H1 (cell line): ENCODE measurements at regions not wholly inside any gene's neighbourhood (a gene's known extent, or its start where the extent isn't known, plus 50 kb on each side); places are given as distances from the start of the nearest gene placed in this dataset.

Source experiments
- CTCF ChIA-PET: fragments of 300-600 bp; sonication (Branson Sonifier 250); formaldehyde crosslinking; loops from one replicate; lab custom pipeline; 2021; ENCODE audit not compliant: partially characterized antibody; lab: Charles Lee
- POLR2A ChIA-PET: fragments of 300-600 bp; sonication (Branson Sonifier 250); formaldehyde crosslinking; loops from one replicate; lab custom pipeline; 2021; ENCODE audit warnings: inconsistent platforms; ENCODE audit not compliant: partially characterized antibody; lab: Charles Lee
- DNase-seq, 2 experiments: peaks; one replicate each; pipeline versions ENCODE4 v3.0.0 to v3.0.0-alpha.2; 2010 to 2022; ENCODE audit warnings: low spot score in 2 of 2, low read depth in 1 of 2, mixed read lengths in 1 of 2
- FAIRE-seq: peaks from 2 replicates; lab custom pipeline; 2011; peaks lifted over from hg19 to GRCh38; lab: Jason Lieb, UNC
- H2AFZ ChIP-seq: 2 replicates; pipeline ENCODE4 v1.8.1; 2012; ENCODE audit warnings: low read length, inconsistent platforms
- H2AK5ac ChIP-seq: 2 replicates; pipeline ENCODE4 v1.6.1; 2013; ENCODE audit warnings: low read depth, low read length
- H2BK120ac ChIP-seq: replicated peaks from 2 replicates; pipeline ENCODE3; 2013; ENCODE audit warnings: low read depth, low read length, inconsistent platforms
- H2BK12ac ChIP-seq: 2 replicates; pipeline ENCODE4 v1.6.1; 2013; ENCODE audit warnings: low read depth, low read length
- H2BK15ac ChIP-seq: 2 replicates; pipeline ENCODE4 v1.6.1; 2013; ENCODE audit warnings: low read length
- H2BK20ac ChIP-seq: 2 replicates; pipeline ENCODE4 v1.6.1; 2013; ENCODE audit warnings: low read length
- H2BK5ac ChIP-seq: 2 replicates; pipeline ENCODE4 v1.6.1; 2013; ENCODE audit warnings: low read depth, low read length
- H3K14ac ChIP-seq: 2 replicates; pipeline ENCODE4 v1.6.1; 2013; ENCODE audit warnings: inconsistent platforms; ENCODE audit not compliant: insufficient read length
- H3K18ac ChIP-seq: 2 replicates; pipeline ENCODE4 v1.6.1; 2013; ENCODE audit warnings: low read length; ENCODE audit errors: extremely low read depth
- H3K23ac ChIP-seq: 2 replicates; pipeline ENCODE4 v1.6.1; 2013; ENCODE audit warnings: inconsistent platforms; ENCODE audit not compliant: insufficient read length
- H3K23me2 ChIP-seq: 2 replicates; pipeline ENCODE4 v1.6.1; 2013; ENCODE audit warnings: low read depth, low read length
- H3K27ac ChIP-seq: 2 replicates; pipeline ENCODE4 v1.6.1; 2011; ENCODE audit warnings: low read depth, low read length, inconsistent platforms
- H3K27me3 ChIP-seq, 4 experiments: replicated peaks in 1 of 4; 1 replicate in 1 of 4; 2 replicates in 3 of 4; pipeline versions ENCODE4 v1.6.1 to v1.8.1; 2011 to 2013; ENCODE audit warnings: low read length in 3 of 4, mild to moderate bottlenecking in 3 of 4, inconsistent platforms in 2 of 4, mixed read lengths in 2 of 4, moderate library complexity in 1 of 4; ENCODE audit not compliant: control insufficient read depth in 3 of 4, insufficient read depth in 3 of 4; ENCODE audit errors: extremely low read depth in 1 of 4
- H3K36me3 ChIP-seq, 4 experiments: 2 replicates each; pipeline versions ENCODE4 v1.6.1 to v1.8.1; 2011 to 2013; ENCODE audit warnings: mild to moderate bottlenecking in 4 of 4, low read length in 3 of 4, moderate library complexity in 2 of 4, control low read depth in 1 of 4, inconsistent platforms in 1 of 4; ENCODE audit not compliant: insufficient read depth in 4 of 4, control insufficient read depth in 2 of 4
- H3K4ac ChIP-seq: replicated peaks from 2 replicates; pipeline ENCODE3; 2013; ENCODE audit warnings: low read length, low read depth, mixed read lengths, inconsistent platforms; ENCODE audit not compliant: insufficient read length
- H3K4me1 ChIP-seq, 4 experiments: replicated peaks in 1 of 4; 1 replicate in 1 of 4; 2 replicates in 3 of 4; pipeline versions ENCODE4 v1.6.1 to v1.8.1; 2011 to 2013; ENCODE audit warnings: low read length in 3 of 4, inconsistent platforms in 2 of 4, mixed read lengths in 1 of 4; ENCODE audit not compliant: insufficient read depth in 4 of 4, control insufficient read depth in 3 of 4
- H3K4me2 ChIP-seq, 2 experiments: 2 replicates each; pipeline versions ENCODE4 v1.6.1 to v1.8.1; 2011 to 2013; ENCODE audit warnings: low read depth in 2 of 2, low read length in 2 of 2, control low read depth in 1 of 2, inconsistent platforms in 1 of 2, mild to moderate bottlenecking in 1 of 2; ENCODE audit not compliant: insufficient read depth in 1 of 2
- H3K4me3 ChIP-seq, 4 experiments: fragments of 200-600, 300-600 bp in 1 of 4; sonication (generic), shearing (Covaris generic), sonication (Bioruptor Twin) in 1 of 4; 2 replicates each; pipeline versions ENCODE4 v1.5.1 to v1.8.1; 2011 to 2016; ENCODE audit warnings: low read length in 4 of 4, low read depth in 3 of 4, control low read depth in 2 of 4, inconsistent platforms in 2 of 4, mild to moderate bottlenecking in 2 of 4, mixed read lengths in 1 of 4, moderate library complexity in 1 of 4; ENCODE audit not compliant: insufficient read depth in 2 of 4; ENCODE audit errors: extremely low read depth in 1 of 4
- H3K56ac ChIP-seq: replicated peaks from 2 replicates; pipeline ENCODE3; 2013; ENCODE audit warnings: low read depth, mild to moderate bottlenecking, mixed read lengths, low read length, inconsistent platforms; ENCODE audit not compliant: insufficient read length
- H3K79me1 ChIP-seq: 2 replicates; pipeline ENCODE4 v1.6.1; 2013; ENCODE audit warnings: low read depth, low read length, control low read depth
- H3K79me2 ChIP-seq, 2 experiments: 2 replicates each; pipeline versions ENCODE4 v1.6.1 to v1.8.1; 2012 to 2013; ENCODE audit warnings: low read length in 2 of 2, mild to moderate bottlenecking in 2 of 2, inconsistent platforms in 1 of 2; ENCODE audit not compliant: insufficient read depth in 2 of 2, control insufficient read depth in 1 of 2
- H3K9ac ChIP-seq, 4 experiments: replicated peaks in 1 of 4; 1 replicate in 1 of 4; 2 replicates in 3 of 4; pipeline versions ENCODE4 v1.6.1 to v1.8.1; 2011 to 2013; ENCODE audit warnings: low read depth in 3 of 4, low read length in 3 of 4, control low read depth in 2 of 4, mild to moderate bottlenecking in 2 of 4, moderate library complexity in 2 of 4, inconsistent platforms in 1 of 4; ENCODE audit errors: extremely low read depth in 1 of 4
- H3K9me3 ChIP-seq, 2 experiments: 2 replicates each; pipeline versions ENCODE4 v1.6.1 to v1.8.1; 2012 to 2013; ENCODE audit warnings: mild to moderate bottlenecking in 2 of 2, moderate library complexity in 2 of 2, control low read depth in 1 of 2, inconsistent platforms in 1 of 2, low read depth in 1 of 2, low read length in 1 of 2, mixed read lengths in 1 of 2; ENCODE audit not compliant: insufficient read depth in 2 of 2
- H4K20me1 ChIP-seq, 2 experiments: replicated peaks in 1 of 2; 2 replicates each; pipeline versions ENCODE3 to v1.8.1; 2011 to 2013; ENCODE audit warnings: inconsistent platforms in 2 of 2, low read length in 2 of 2, mild to moderate bottlenecking in 1 of 2; ENCODE audit not compliant: insufficient read depth in 2 of 2, control insufficient read depth in 1 of 2
- H4K5ac ChIP-seq: 2 replicates; pipeline ENCODE4 v1.6.1; 2013; ENCODE audit warnings: low read length, low read depth, mixed read lengths, inconsistent platforms; ENCODE audit not compliant: insufficient read length
- H4K8ac ChIP-seq: 2 replicates; pipeline ENCODE4 v1.8.0; 2013; ENCODE audit warnings: mild to moderate bottlenecking, moderate library complexity, low read length, inconsistent platforms; ENCODE audit not compliant: insufficient read depth; ENCODE audit errors: extremely low read depth
- H4K91ac ChIP-seq: replicated peaks from 2 replicates; pipeline ENCODE3; 2013; ENCODE audit warnings: low read length, mixed read lengths, inconsistent platforms; ENCODE audit not compliant: insufficient read length
- BCL11A ChIP-seq, 2 experiments: IDR thresholded peaks; one replicate each; pipeline ENCODE4 v1.6.1; 2011; ENCODE audit warnings: low read depth in 2 of 2, low read length in 2 of 2, mild to moderate bottlenecking in 2 of 2
- CBX5 ChIP-seq: fragments of 300-800, 300-1000 bp; sonication (generic); IDR thresholded peaks from 2 replicates; pipeline ENCODE4 v1.7.1; 2016; ENCODE audit warnings: antibody characterized with exemption, low read length, low read depth
- CHD1 ChIP-seq: IDR thresholded peaks from 2 replicates; pipeline ENCODE4 v1.6.1; 2012; ENCODE audit warnings: low read depth, low read length, improper control_type of control experiment
- CREB1 ChIP-seq: IDR thresholded peaks from 2 replicates; pipeline ENCODE4 v1.6.1; 2012; ENCODE audit warnings: inconsistent platforms
- JUN ChIP-seq: IDR thresholded peaks from 2 replicates; pipeline ENCODE4 v1.6.1; 2011; ENCODE audit warnings: low read depth, mild to moderate bottlenecking, improper control_type of control experiment, low read length
- NANOG ChIP-seq: IDR thresholded peaks from 2 replicates; pipeline ENCODE4 v1.6.1; 2011; ENCODE audit warnings: low read length, low read depth, mild to moderate bottlenecking, inconsistent platforms; ENCODE audit not compliant: insufficient read depth, poor library complexity, severe bottlenecking
- RAD21 ChIP-seq, 2 experiments: IDR thresholded peaks in 1 of 2; conservative IDR thresholded peaks in 1 of 2; 2 replicates each; pipeline ENCODE4 v1.6.1; 2011; ENCODE audit warnings: low read depth in 2 of 2, low read length in 2 of 2, improper control_type of control experiment in 1 of 2, inconsistent platforms in 1 of 2, mild to moderate bottlenecking in 1 of 2, moderate library complexity in 1 of 2
- TCF12 ChIP-seq: IDR thresholded peaks from 2 replicates; pipeline ENCODE4 v1.6.1; 2011; ENCODE audit warnings: low read depth, mild to moderate bottlenecking, low read length
- WGBS, 2 experiments: shearing (Covaris generic) in 1 of 2; methylation state at CpG; one replicate each; pipeline versions ENCODE4 v1.1.6 to v1.1.7; 2013 to 2015; ENCODE audit warnings: low lambda C conversion rate in 2 of 2, mixed read lengths in 2 of 2, inconsistent platforms in 1 of 2, low coverage in 1 of 2, missing lambda C conversion rate in 1 of 2; ENCODE audit not compliant: insufficient replicate concordance in 2 of 2, insufficient coverage in 1 of 2, insufficient read length in 1 of 2; ENCODE audit errors: extremely low coverage in 1 of 2, missing lambda C conversion rate in 1 of 2; 5-methylcytosine and 5-hydroxymethylcytosine counted together
- TF ChIP-seq, protein P1 (sequence below), 3 experiments: IDR thresholded peaks; 1 replicate in 2 of 3; 2 replicates in 1 of 3; pipeline versions ENCODE4 v1.5.1 to v1.6.1; 2011; ENCODE audit warnings: low read length in 3 of 3, mild to moderate bottlenecking in 3 of 3, inconsistent platforms in 2 of 3, low read depth in 1 of 3, moderate library complexity in 1 of 3; ENCODE audit not compliant: insufficient read depth in 1 of 3; ENCODE audit errors: control extremely low read depth in 1 of 3

DNA sequence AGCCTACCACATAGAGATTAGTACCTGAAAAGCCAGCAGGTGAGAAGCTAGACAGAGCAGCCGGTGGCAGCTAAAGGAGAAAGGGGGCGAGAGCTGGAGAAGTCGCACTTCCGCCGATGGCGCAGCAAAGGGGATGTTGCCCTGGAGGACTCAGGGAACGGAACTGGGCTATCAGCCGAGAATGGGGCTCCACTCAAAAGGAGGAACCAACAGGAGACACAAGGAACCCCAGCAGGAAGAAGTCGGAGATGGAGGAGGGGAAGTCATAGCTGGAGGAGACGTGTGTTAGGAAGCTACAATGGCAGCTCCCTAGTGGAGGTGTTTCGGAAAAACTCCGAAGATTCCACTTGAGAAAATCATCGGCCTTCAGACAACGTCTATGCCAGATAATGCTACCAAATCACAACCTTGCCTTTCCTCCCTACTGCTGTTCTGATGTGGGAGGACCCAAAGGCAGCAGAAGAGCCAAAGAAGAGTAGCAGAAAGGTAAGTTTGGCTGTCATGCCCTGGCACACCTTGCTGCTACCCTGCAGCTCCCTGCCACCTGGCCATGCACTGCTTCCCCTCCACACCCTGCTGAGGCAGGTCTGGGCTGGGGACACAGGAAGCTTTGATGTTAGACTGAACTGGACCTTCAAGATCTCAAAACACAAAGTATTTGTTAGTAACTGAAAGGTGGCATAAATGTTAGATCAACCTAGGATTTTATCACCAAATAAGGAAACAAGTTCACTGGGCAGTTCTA lies 127.9 kb downstream of the DLEU7 start:
- Histone ChIP-seq H3K4ac (no peak overlapping the region), H3K56ac (no peak overlapping the region), H4K5ac (no peak overlapping the region), H3K9me3 (no peaks in the 10 kb centered on the region), H3K36me3 (no peaks in the 10 kb centered on the region), H3K4me1 (no peaks in the 10 kb centered on the region), H3K4me2 (no peak overlapping the region), H2AK5ac (no peak overlapping the region), H2BK20ac (no peak overlapping the region), H3K4me3 (no peak overlapping the region), H4K20me1 (no peaks in the 10 kb centered on the region), H2BK15ac (no peak overlapping the region), H3K23ac (no peak overlapping the region), H4K8ac (no peak overlapping the region), H4K91ac (peak overlapping the region; percentile 20), H3K14ac (no peak overlapping the region), H3K79me1 (no peaks in the 10 kb centered on the region), H3K27me3 (no peaks in the 10 kb centered on the region), H3K27ac (no peak overlapping the region), H2AFZ (no peak overlapping the region), H2BK12ac (no peak overlapping the region; the same call in 1 of the 2 replicates), H3K9ac (no peak overlapping the region), H2BK120ac (no peak overlapping the region), H3K23me2 (no peaks in the 10 kb centered on the region), H3K79me2 (no peaks in the 10 kb centered on the region), H2BK5ac (no peak overlapping the region), H3K18ac (no peak overlapping the region)
- DNase-seq (no peak), FAIRE-seq (no peak)
- WGBS, 2 experiments: 93% methylated on average over 14 of the region's 14 CpGs; no CpG with 5 or more reads in 1 of the 2 experiments
- ChIA-PET POLR2A (no interaction called here), CTCF (no interaction called here)
- TF ChIP-seq NANOG (no peak), CBX5 (no peak), JUN (no peak), CREB1 (no peak), RAD21 (IDR thresholded peaks at IDR 0.05 in 1 of 2, conservative IDR thresholded peaks at IDR 0.05 in 1 of 2; ENCODE audit: low read depth in 2 of 2, low read length in 2 of 2) (no peak), BCL11A (IDR thresholded peaks at IDR 0.05; ENCODE audit: low read depth in 2 of 2, low read length in 2 of 2) (no peak), TCF12 (no peak), CHD1 (no peak)
- TF ChIP-seq, protein P1, sequence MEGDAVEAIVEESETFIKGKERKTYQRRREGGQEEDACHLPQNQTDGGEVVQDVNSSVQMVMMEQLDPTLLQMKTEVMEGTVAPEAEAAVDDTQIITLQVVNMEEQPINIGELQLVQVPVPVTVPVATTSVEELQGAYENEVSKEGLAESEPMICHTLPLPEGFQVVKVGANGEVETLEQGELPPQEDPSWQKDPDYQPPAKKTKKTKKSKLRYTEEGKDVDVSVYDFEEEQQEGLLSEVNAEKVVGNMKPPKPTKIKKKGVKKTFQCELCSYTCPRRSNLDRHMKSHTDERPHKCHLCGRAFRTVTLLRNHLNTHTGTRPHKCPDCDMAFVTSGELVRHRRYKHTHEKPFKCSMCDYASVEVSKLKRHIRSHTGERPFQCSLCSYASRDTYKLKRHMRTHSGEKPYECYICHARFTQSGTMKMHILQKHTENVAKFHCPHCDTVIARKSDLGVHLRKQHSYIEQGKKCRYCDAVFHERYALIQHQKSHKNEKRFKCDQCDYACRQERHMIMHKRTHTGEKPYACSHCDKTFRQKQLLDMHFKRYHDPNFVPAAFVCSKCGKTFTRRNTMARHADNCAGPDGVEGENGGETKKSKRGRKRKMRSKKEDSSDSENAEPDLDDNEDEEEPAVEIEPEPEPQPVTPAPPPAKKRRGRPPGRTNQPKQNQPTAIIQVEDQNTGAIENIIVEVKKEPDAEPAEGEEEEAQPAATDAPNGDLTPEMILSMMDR (IDR thresholded peaks at IDR 0.05; ENCODE audit: control extremely low read depth in 1 of 3, insufficient read depth in 1 of 3, low read depth in 1 of 3, low read length in 3 of 3): no peak
